ENCODE measurements at regions not wholly inside any gene's neighbourhood (a gene's known extent, or its start where the extent isn't known, plus 50 kb on each side); places are given as distances from the start of the nearest gene placed in this dataset.
A peak's percentile ranks its signal among the peaks of the same experiment; 100 is the strongest.

- no peak overlapping the region for H3K4me3 ChIP-seq
- no peak overlapping the region for H3K27ac ChIP-seq
- in situ Hi-C loops (cut with MboI; ENCODE audit: low pct_unique_long_range_greater_than_20kb in 2 of 9, low sequenced_read_pairs in 9 of 9, unreplicated experiment in 9 of 9): no loop called here
- 10 to 100% (median 80%) methylated on average over 1 to 3 of the region's 7 CpGs; no CpG with 5 or more reads in 3 of the 10 experiments for WGBS, 10 experiments
- no peak for ATAC-seq (replicated peaks in 6 of 8)
- H3K4me1 ChIP-seq (replicated peaks in 1 of 2): no peaks in the 10 kb centered on the region
Measured at GRCh38 chr16:66164581-66165247, 201.8 kb upstream of the CDH5 start.

GRCh38 chr16:66162821-66163220 lies 203.7 kb upstream of the CDH5 start:
- in situ Hi-C loops (cut with MboI; ENCODE audit: low pct_unique_long_range_greater_than_20kb in 2 of 9, low sequenced_read_pairs in 9 of 9, unreplicated experiment in 9 of 9): no loop called here
- no peaks in the 10 kb centered on the region for H3K4me1 ChIP-seq (replicated peaks in 1 of 2)
- ATAC-seq (replicated peaks in 6 of 8): no peak
- no peak overlapping the region for H3K27ac ChIP-seq
- 57 to 100% (median 70%) methylated on average over 1 to 4 of the region's 5 CpGs; no CpG with 5 or more reads in 3 of the 10 experiments for WGBS, 10 experiments
- H3K4me3 ChIP-seq: no peak overlapping the region

- in situ Hi-C loops (cut with MboI; ENCODE audit: low pct_unique_long_range_greater_than_20kb in 2 of 9, low sequenced_read_pairs in 9 of 9, unreplicated experiment in 9 of 9): no loop called here
- H3K4me1 ChIP-seq (replicated peaks in 1 of 2): no peaks in the 10 kb centered on the region
- H3K27ac ChIP-seq: no peak overlapping the region
- 67 to 100% (median 90%) methylated on average over 1 to 5 of the region's 8 CpGs; no CpG with 5 or more reads in 3 of the 10 experiments for WGBS, 10 experiments
- H3K4me3 ChIP-seq: no peak overlapping the region
- peak in 1 of 8 experiments; percentile 36 for ATAC-seq (replicated peaks in 6 of 8)
Measured at GRCh38 chr16:66161942-66162341, 204.5 kb upstream of the CDH5 start.

GRCh38 chr16:66161269-66161668 lies 205.2 kb upstream of the CDH5 start:
- 0 to 88% (median 67%) methylated on average over 1 to 3 of the region's 3 CpGs; no CpG with 5 or more reads in 6 of the 10 experiments for WGBS, 10 experiments
- Histone ChIP-seq H3K4me3 (no peak overlapping the region), H3K4me1 (replicated peaks in 1 of 2) (no peaks in the 10 kb centered on the region), H3K27ac (no peak overlapping the region)
- in situ Hi-C loops (cut with MboI; ENCODE audit: low pct_unique_long_range_greater_than_20kb in 2 of 9, low sequenced_read_pairs in 9 of 9, unreplicated experiment in 9 of 9): no loop called here
- ATAC-seq (replicated peaks in 6 of 8): peak in 3 of 8 experiments; percentile 48 to 96 (median 92)

DNA sequence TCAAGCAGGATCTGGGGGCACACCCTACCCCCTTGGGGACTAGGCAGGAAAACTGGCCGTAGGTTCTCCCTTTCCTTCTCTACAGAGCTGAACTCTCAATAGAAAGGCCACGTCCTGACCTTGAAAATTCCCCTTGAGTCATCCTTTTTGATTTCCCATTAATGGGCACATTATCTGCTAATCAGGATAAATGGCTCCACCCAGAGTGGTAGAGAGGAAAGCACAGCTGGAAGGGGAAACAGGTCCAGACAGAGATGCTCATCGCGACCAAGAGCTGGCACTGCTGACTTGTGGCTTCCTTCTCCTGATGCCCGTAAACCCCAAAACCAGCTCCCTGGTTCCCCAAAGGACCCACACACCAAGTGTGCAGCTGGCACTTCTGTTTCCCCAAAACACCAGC lies 206.5 kb upstream of the CDH5 start:
- H3K4me3 ChIP-seq: no peak overlapping the region
- ATAC-seq (replicated peaks in 6 of 8): no peak
- in situ Hi-C loops (cut with MboI; ENCODE audit: low pct_unique_long_range_greater_than_20kb in 2 of 9, low sequenced_read_pairs in 9 of 9, unreplicated experiment in 9 of 9): no loop called here
- no peak overlapping the region for H3K27ac ChIP-seq
- WGBS, 10 experiments: 66 to 94% (median 87%) methylated on average over 1 to 5 of the region's 5 CpGs; no CpG with 5 or more reads in 3 of the 10 experiments
- H3K4me1 ChIP-seq (replicated peaks in 1 of 2): no peaks in the 10 kb centered on the region

DNA sequence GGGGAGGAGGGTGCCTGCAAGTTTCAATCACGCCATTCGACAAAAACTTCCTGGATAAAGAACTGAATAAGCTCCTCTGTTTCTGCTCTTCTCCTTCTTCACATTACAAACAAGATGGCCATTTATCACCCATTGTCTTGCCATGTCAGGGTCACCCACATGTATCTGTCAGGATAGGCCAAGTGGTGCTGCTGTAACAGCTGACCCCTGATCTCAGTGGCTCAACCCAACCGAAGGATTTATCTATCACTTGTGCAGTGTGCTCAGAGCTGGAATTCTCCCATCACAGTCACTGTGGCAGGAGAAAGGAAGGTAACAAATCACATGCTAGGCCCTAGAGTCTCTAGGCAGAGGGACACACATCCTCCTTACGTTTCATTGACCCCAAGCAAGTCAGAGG lies 210.0 kb upstream of the CDH5 start:
- in situ Hi-C loops (cut with MboI; ENCODE audit: low pct_unique_long_range_greater_than_20kb in 2 of 9, low sequenced_read_pairs in 9 of 9, unreplicated experiment in 9 of 9): no loop called here

GRCh38 chr16:66155933-66156332 lies 210.6 kb upstream of the CDH5 start:
- 82 to 100% (median 85%) methylated on average over 1 to 4 of the region's 4 CpGs; no CpG with 5 or more reads in 3 of the 10 experiments for WGBS, 10 experiments
- in situ Hi-C loops (cut with MboI; ENCODE audit: low pct_unique_long_range_greater_than_20kb in 2 of 9, low sequenced_read_pairs in 9 of 9, unreplicated experiment in 9 of 9): no loop called here
- Histone ChIP-seq H3K4me3 (no peak overlapping the region), H3K27ac (no peak overlapping the region), H3K4me1 (replicated peaks in 1 of 2) (no peaks in the 10 kb centered on the region)
- no peak for ATAC-seq (replicated peaks in 6 of 8)

More for the DNA sequence above, 210.0 kb upstream of the CDH5 start:
- no peak for ATAC-seq (replicated peaks in 6 of 8)
- H3K27ac ChIP-seq: no peak overlapping the region
- no peak overlapping the region for H3K4me3 ChIP-seq
- no peaks in the 10 kb centered on the region for H3K4me1 ChIP-seq (replicated peaks in 1 of 2)
- 70 to 100% (median 84%) methylated on average over 1 to 3 of the region's 4 CpGs; no CpG with 5 or more reads in 5 of the 10 experiments for WGBS, 10 experiments

DNA sequence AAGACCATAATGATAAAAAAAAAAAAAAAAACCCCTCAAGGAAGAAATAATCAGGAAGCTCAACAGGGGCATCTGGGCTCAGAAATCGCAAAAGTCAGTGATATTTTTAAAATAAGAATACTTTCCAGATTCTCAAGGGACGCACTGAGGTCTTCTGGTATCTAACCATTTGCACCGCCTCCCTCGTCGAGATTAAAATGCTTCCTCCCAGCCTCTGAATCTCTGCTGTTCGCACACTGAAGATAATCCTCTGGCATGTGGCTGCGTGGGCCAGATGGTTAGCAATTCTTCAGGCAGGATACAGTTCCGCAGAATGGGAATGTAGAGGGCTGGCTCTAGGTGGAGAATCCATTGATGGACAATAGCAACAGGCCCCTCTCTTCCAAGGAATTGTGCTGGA lies 211.7 kb upstream of the CDH5 start:
- in situ Hi-C loops (cut with MboI; ENCODE audit: low pct_unique_long_range_greater_than_20kb in 2 of 9, low sequenced_read_pairs in 9 of 9, unreplicated experiment in 9 of 9): no loop called here
- 8 to 100% (median 92%) methylated on average over 1 to 8 of the region's 8 CpGs; no CpG with 5 or more reads in 2 of the 10 experiments for WGBS, 10 experiments
- ATAC-seq (replicated peaks in 6 of 8): peak in 1 of 8 experiments; percentile 12
- no peak overlapping the region for H3K27ac ChIP-seq
- H3K4me3 ChIP-seq: no peak overlapping the region
- no peaks in the 10 kb centered on the region for H3K4me1 ChIP-seq (replicated peaks in 1 of 2)

DNA sequence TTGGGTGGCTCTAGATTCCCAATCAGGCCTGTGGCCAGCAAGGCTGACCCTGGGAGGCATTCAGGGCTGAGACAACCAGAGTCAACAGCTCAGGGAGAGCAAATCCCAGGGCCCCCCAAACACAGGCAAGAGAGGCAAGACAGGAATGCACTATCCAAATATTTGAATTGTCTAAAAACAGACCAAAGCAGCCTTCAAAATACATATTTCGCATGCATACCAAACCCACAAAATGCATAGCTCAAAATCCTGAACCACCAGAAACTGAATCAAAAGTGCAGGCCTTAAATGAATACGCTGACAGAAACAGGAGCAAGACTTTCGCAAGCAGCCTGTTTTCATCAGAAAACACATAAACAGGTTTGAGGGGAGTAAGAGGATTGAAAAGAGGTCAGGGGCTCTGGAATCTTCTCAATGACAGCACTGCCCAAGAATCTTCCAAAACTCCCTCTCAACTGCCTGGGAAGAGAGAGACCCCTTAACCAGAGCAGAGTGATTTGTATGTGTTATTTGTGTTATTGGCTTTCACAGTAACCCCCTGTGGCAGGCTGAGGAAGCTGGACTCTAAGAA lies 213.6 kb upstream of the CDH5 start:
- no peaks in the 10 kb centered on the region for H3K4me1 ChIP-seq (replicated peaks in 1 of 2)
- 12 to 100% (median 95%) methylated on average over 1 to 3 of the region's 3 CpGs; no CpG with 5 or more reads in 2 of the 10 experiments for WGBS, 10 experiments
- no peak overlapping the region for H3K27ac ChIP-seq
- in situ Hi-C loops (cut with MboI; ENCODE audit: low pct_unique_long_range_greater_than_20kb in 2 of 9, low sequenced_read_pairs in 9 of 9, unreplicated experiment in 9 of 9): no loop called here
- ATAC-seq (replicated peaks in 6 of 8): peak in 1 of 8 experiments; percentile 67
- H3K4me3 ChIP-seq: no peak overlapping the region

GRCh38 chr16:66152181-66152580 lies 214.3 kb upstream of the CDH5 start:
- Histone ChIP-seq H3K4me3 (no peak overlapping the region), H3K27ac (no peak overlapping the region), H3K4me1 (replicated peaks in 1 of 2) (no peaks in the 10 kb centered on the region)
- in situ Hi-C loops (cut with MboI; ENCODE audit: low pct_unique_long_range_greater_than_20kb in 2 of 9, low sequenced_read_pairs in 9 of 9, unreplicated experiment in 9 of 9): no loop called here
- ATAC-seq (replicated peaks in 6 of 8): no peak
- 0 to 85% (median 67%) methylated on average over 1 to 2 of the region's 2 CpGs; no CpG with 5 or more reads in 4 of the 10 experiments for WGBS, 10 experiments

DNA sequence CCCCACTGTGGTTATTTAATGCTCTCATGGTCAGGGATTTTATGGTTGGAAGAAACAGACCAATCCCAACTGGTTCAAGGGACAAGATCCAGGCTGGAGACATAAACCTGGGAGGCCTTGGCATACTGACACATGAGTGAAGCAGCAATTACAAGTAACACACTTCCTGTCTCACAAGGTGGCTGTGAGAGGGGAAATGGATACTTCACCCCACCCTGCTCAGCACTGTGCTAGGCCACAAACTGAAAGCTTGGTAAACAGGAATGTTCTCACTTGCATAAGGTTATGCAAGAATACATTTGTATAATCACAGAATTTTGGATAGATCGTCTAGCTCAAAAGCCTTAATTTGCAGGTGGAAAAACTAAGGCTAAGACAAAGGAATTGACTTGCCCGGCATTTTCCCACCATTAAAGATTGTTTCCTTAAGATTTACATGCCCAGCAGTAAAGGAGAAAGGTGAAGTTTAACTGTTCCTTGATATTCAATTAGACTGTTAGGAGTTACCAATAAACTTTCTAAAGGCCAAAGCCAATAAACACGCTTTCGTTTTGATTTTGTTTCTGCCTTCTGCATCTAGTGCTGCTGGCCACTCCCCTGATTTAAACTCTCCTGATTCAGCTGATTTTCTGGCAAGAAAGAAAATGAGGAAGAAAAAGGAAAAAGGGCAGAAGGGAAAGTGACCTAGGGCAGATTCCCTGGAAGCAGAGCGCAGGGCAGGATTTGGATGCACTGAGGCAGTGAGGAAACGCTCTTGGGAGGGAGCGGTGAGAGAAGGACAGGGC lies 215.6 kb upstream of the CDH5 start:
- no peaks in the 10 kb centered on the region for H3K4me1 ChIP-seq (replicated peaks in 1 of 2)
- WGBS, 10 experiments: 36 to 100% (median 60%) methylated on average over 1 to 6 of the region's 7 CpGs; no CpG with 5 or more reads in 1 of the 10 experiments
- peak in 3 of 8 experiments; percentile 77 to 97 (median 95) for ATAC-seq (replicated peaks in 6 of 8)

GRCh38 chr16:66147291-66147690 lies 219.2 kb upstream of the CDH5 start:
- no peak overlapping the region for H3K4me3 ChIP-seq
- in situ Hi-C loops (cut with MboI; ENCODE audit: low pct_unique_long_range_greater_than_20kb in 2 of 9, low sequenced_read_pairs in 9 of 9, unreplicated experiment in 9 of 9): no loop called here
- 63 to 94% (median 86%) methylated on average over 1 to 6 of the region's 6 CpGs; no CpG with 5 or more reads in 3 of the 10 experiments for WGBS, 10 experiments
- no peak for ATAC-seq (replicated peaks in 6 of 8)
- no peaks in the 10 kb centered on the region for H3K4me1 ChIP-seq (replicated peaks in 1 of 2)
- no peak overlapping the region for H3K27ac ChIP-seq

More for the DNA sequence above, 215.6 kb upstream of the CDH5 start:
- in situ Hi-C loops (cut with MboI; ENCODE audit: low pct_unique_long_range_greater_than_20kb in 2 of 9, low sequenced_read_pairs in 9 of 9, unreplicated experiment in 9 of 9): no loop called here
- H3K27ac ChIP-seq: no peak overlapping the region
- H3K4me3 ChIP-seq: no peak overlapping the region

DNA sequence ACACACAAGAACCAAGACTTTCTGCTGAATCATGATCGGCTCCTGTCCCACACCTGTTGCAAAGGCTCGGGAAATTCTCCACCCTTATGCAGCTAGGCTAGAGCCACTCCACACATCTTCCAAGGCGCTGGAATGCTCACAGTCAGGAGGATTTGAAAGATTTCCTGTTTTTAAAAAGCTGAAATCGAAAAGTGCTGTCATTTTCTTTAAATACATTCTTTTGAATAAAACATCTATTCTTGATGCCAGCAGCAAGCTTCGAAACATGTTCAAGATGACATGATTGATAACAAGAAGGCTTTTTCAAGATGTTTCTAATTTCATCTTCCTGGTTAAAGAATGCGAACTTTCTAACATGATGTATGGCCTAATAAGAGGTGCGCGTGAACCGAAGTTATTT lies 219.7 kb upstream of the CDH5 start:
- in situ Hi-C loops (cut with MboI; ENCODE audit: low pct_unique_long_range_greater_than_20kb in 2 of 9, low sequenced_read_pairs in 9 of 9, unreplicated experiment in 9 of 9): no loop called here

More for the DNA sequence above, 219.7 kb upstream of the CDH5 start:
- Histone ChIP-seq H3K4me1 (replicated peaks in 1 of 2) (no peaks in the 10 kb centered on the region), H3K27ac (no peak overlapping the region), H3K4me3 (no peak overlapping the region)
- 43 to 98% (median 80%) methylated on average over 3 to 9 of the region's 9 CpGs for WGBS, 10 experiments
- no peak for ATAC-seq (replicated peaks in 6 of 8)
